Lower leg skin (tissue), 3 donors: ENCODE measurements at regions not wholly inside any gene's neighbourhood (a gene's known extent, or its start where the extent isn't known, plus 50 kb on each side); places are given as distances from the start of the nearest gene placed in this dataset.

Experiments used
- POLR2A ChIP-seq, 2 donors: fragments of 450-650 bp; IDR thresholded peaks; one replicate each; pipeline ENCODE4 v1.6.1; 2016 to 2017; ENCODE audit warnings: antibody characterized with exemption in 2 of 2, mild to moderate bottlenecking in 1 of 2, moderate library complexity in 1 of 2
- TF ChIP-seq, protein P1 (sequence below), 3 donors: fragments of 450-650 bp; IDR thresholded peaks; one replicate each; pipeline ENCODE4 v1.5.1; 2016; ENCODE audit warnings: antibody characterized with exemption in 3 of 3, mild to moderate bottlenecking in 3 of 3, moderate library complexity in 2 of 3

DNA sequence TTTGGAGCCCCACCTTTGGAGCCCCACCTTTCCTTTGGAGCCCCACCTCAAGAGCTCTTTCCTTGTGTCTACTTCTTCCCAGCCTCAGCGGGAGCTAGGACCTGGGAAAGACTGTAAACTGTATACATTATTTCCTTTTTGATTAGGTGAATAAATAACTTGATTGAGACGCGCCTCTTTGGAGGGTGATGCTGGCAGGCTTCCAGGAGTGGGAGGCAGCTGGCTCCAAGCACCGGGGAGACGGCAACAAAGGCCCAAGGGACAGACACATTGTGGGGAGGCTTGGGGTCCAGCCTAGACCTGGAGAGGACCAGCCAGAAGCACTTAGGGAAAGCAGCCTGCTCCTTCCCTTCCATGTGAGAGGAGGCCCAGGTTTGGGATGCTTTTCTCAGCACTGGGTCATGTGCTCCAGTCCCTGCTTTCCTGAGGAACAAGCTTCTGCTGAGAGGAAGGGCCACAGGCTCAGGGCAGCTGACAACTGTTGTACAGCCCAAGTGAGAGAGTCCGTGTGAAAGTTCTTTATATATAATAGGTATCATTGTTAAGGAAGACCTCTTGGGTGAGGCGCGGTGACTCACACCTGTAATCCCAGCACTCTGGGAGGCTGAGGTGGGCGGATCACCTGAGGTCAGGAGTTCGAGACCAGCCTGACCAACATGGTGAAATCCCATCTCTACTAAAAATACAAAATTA, 297.2 kb upstream of the SLC14A2 start:
- TF ChIP-seq POLR2A (IDR thresholded peaks at IDR 0.05), result no peak
- TF ChIP-seq, protein P1, sequence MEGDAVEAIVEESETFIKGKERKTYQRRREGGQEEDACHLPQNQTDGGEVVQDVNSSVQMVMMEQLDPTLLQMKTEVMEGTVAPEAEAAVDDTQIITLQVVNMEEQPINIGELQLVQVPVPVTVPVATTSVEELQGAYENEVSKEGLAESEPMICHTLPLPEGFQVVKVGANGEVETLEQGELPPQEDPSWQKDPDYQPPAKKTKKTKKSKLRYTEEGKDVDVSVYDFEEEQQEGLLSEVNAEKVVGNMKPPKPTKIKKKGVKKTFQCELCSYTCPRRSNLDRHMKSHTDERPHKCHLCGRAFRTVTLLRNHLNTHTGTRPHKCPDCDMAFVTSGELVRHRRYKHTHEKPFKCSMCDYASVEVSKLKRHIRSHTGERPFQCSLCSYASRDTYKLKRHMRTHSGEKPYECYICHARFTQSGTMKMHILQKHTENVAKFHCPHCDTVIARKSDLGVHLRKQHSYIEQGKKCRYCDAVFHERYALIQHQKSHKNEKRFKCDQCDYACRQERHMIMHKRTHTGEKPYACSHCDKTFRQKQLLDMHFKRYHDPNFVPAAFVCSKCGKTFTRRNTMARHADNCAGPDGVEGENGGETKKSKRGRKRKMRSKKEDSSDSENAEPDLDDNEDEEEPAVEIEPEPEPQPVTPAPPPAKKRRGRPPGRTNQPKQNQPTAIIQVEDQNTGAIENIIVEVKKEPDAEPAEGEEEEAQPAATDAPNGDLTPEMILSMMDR (IDR thresholded peaks at IDR 0.05), result no peak
